HFF-Myc (cell line): ENCODE measurements at regions not wholly inside any gene's neighbourhood (a gene's known extent, or its start where the extent isn't known, plus 50 kb on each side); places are given as distances from the start of the nearest gene placed in this dataset.

Experiments
- DNase-seq: peaks from one replicate; pipeline ENCODE4 v3.0.0-alpha.2; 2011; ENCODE audit warnings: low read depth; ENCODE audit errors: extremely low read depth
- H3K4me3 ChIP-seq: replicated peaks from 2 replicates; pipeline ENCODE4 v1.5.1; 2011; ENCODE audit warnings: low read depth, mild to moderate bottlenecking, control low read depth, low read length
- TF ChIP-seq, protein P1 (sequence below): IDR thresholded peaks from 2 replicates; pipeline ENCODE4 v1.5.1; 2012; ENCODE audit warnings: mild to moderate bottlenecking, low read depth, low read length, control low read depth; ENCODE audit errors: missing control alignments

DNA sequence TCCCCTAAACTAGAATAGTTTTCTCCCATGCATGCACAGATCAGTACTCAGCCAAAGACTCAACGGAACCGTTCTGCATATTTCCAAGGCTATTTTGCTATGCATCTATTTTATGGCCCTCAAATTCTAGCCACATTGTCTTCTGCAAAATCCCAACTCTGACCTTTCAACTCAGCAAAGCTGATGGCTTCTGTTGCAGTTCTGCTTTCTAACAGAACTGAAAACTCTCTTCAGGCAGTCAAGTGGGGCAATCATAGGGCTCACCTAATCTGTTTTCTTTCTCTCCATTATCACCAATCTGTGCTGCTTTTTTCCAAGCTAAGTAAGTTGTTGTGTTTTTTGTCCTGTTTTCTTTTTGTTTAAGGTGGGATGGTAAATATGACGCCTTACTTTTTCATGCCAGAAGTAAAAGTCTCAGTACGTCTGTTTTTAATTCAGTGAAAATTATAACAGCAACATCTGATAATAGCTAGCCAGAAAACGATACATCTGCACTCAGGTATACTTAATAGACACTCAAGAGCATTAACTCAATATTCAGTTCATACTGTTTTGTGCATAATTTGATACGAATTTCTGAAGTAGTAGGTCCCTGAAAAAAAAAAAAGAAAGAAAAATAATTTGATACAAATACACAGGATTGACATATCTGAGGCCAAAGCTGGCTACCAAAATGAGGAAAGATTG, 454.3 kb downstream of the TLE1 start:
- TF ChIP-seq, protein P1, sequence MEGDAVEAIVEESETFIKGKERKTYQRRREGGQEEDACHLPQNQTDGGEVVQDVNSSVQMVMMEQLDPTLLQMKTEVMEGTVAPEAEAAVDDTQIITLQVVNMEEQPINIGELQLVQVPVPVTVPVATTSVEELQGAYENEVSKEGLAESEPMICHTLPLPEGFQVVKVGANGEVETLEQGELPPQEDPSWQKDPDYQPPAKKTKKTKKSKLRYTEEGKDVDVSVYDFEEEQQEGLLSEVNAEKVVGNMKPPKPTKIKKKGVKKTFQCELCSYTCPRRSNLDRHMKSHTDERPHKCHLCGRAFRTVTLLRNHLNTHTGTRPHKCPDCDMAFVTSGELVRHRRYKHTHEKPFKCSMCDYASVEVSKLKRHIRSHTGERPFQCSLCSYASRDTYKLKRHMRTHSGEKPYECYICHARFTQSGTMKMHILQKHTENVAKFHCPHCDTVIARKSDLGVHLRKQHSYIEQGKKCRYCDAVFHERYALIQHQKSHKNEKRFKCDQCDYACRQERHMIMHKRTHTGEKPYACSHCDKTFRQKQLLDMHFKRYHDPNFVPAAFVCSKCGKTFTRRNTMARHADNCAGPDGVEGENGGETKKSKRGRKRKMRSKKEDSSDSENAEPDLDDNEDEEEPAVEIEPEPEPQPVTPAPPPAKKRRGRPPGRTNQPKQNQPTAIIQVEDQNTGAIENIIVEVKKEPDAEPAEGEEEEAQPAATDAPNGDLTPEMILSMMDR, result no peak
- H3K4me3 ChIP-seq, result no peak overlapping the region
- no peak for DNase-seq

DNA sequence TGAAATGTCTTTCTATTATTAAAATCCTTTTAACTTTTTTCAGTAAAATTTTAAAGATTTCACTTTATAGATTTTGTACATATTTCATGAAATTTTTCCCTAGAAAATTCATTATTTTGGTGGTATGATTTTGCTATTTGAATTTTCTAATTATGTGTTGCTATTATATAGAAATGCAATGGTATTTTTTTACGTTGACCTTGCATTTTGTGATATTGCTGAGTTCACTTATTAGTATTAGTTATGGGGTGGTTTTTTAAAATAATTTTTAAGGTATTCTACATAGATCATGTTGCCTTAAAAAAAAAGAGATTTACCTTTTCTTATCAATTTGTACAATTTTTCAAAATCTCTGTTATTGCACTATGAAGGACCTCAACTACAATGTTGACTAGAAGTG, 458.3 kb downstream of the TLE1 start:
- H3K4me3 ChIP-seq, result no peak overlapping the region
- TF ChIP-seq, protein P1, result no peak
- no peak for DNase-seq

DNA sequence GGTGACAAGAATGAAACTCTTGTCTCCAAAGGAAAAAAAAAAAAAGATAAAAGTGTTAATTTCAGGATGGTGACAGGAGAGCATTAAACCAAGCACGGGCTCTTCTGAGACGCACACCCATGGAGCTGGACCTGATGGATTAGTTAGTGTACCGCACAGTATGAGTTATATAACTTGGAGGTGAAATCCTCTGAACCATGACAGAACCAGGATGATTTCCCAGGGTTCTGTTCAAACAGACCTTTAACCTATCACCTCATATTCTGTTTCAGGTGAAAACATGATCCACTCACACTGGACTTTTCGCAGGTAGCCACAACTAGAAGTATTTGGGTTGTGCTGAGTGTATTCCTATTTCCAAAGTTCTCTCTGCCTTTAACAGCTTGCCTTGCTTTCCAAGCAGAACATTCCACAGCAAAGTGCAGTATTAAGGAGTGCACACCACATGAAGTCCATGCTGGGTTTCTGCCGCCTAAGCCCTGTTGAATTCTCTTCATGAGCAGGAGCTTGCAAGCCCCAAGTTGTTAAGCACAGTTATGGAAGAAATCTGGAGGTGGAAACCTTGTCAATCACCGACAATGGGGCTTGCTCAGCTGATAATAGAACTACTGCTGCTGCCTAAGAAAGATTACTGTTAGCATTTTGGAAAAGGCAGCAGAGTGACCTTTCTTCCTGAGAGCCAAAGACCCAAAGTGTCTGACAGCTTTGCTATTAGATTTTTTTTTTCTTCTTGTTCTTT, 461.7 kb downstream of the TLE1 start:
- TF ChIP-seq, protein P1, result no peak
- no peak for DNase-seq
- no peak overlapping the region for H3K4me3 ChIP-seq

DNA sequence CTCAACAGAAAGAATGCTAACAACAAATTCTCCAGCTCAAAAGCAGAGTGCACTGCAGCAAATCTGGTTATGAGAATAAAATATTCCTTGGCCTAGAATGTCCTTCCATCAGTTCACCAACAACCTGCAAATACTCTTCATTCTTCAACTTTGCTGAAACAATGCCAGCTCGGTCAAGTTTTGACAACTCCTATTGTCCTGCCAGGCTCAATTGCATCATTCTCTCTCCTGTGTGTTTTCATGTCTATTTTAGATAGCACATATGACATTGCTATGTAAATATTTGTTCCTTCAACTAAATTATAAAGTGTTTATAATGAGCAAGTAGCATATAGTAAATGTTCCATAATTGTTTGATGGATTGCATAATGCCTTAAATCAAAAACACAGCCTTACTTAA, 463.8 kb downstream of the TLE1 start:
- TF ChIP-seq, protein P1, result no peak
- no peak overlapping the region for H3K4me3 ChIP-seq
- DNase-seq, result no peak

DNA sequence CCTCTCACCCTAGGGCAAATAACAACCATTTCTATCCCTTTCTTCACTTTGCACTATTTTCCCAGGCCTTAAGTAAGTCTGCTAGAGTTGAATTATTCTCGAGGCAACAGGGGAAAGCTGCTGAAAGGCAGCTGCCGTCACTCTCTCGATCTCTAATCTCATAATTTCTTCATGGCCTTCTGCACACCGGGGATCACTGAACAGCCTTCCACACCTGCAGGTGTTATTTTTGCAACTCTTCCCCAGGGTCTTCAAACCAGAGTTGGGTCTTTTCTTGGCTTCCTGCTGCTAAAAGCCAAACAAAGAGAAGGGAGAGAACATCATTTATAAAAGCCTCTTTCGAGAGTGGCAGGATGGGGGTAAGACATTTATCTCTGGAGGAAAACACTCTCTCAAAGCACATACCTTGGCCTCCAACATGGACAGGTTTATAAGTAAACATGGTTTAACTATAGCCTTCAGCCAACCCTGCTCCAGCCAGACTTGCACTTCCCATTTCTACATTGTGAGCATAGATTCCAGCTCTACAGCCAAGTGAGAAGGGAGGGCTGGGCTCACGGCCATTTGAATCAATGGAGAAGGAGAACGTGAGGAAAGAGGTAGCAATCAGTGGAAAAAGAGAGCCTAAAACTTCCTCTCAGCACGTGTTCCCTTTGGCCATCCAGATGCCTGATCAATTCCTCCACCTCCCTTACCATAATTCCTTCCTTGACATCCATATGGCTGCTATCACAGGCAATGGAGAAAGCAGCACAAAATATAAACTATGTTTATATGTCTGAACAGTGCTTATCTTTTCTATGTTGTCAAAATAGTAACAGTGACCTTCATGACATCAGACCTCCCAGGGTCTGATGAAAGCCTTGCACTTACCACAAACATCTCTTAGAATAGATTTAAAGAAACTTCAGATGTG, 464.9 kb downstream of the TLE1 start:
- no peak overlapping the region for H3K4me3 ChIP-seq
- TF ChIP-seq, protein P1, result no peak
- no peak for DNase-seq

DNA sequence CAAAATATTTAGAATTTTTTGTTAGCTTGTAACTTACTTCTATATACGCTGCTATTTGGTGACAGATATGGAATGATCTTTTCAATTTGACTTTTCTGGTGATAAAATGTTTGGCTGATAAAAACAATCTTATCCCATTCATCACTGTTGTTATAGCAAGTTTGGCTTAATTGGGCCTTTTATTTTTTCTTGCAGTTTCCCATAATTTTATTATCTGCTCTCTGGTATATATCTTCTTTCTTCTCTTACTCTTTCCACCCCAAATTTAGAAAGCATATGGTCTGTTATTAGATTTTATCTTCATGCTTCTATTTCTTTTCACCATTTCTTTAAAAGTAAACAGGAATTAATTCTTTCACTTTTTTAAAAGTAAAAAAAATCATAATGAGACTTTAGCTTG, 474.4 kb downstream of the TLE1 start:
- no peak for DNase-seq
- H3K4me3 ChIP-seq, result no peak overlapping the region
- TF ChIP-seq, protein P1, result no peak
